IMR-90 (cell line): ENCODE measurements at regions not wholly inside any gene's neighbourhood (a gene's known extent, or its start where the extent isn't known, plus 50 kb on each side); places are given as distances from the start of the nearest gene placed in this dataset.

ENCODE experiments used
- ATAC-seq: fragments of 200-7000 bp; cut with Tn5 transposase; 2 replicates; pipeline ENCODE4 v1.9.1; 2020; ENCODE audit warnings: low read depth, mild to moderate bottlenecking, moderate library complexity
- BruUV-seq: library from RNA; stranded (reverse); fragments of 400-500 nt; replicated peaks from 2 replicates; lab custom pipeline; 2021; lab: Mats Ljungman, UMichigan
- CTCF ChIA-PET: fragments of 300-600 bp; formaldehyde crosslinking; extraction: SDS; loops from one replicate; lab custom pipeline; 2021; ENCODE audit warnings: antibody characterized with exemption; lab: Yijun Ruan, JAX
- POLR2A ChIA-PET: fragments of 300-600 bp; sonication (Branson Sonifier 250); formaldehyde crosslinking; loops from one replicate; lab custom pipeline; 2022; ENCODE audit warnings: antibody characterized with exemption; ENCODE audit not compliant: unreplicated experiment; lab: Charles Lee
- DNase-seq: peaks from one replicate; pipeline ENCODE4 v3.0.0; 2013
- H2AFZ ChIP-seq: replicated peaks from 2 replicates; pipeline ENCODE3; 2013; ENCODE audit warnings: low read length, mild to moderate bottlenecking; ENCODE audit not compliant: poor library complexity
- H2AK5ac ChIP-seq: 2 replicates; pipeline ENCODE4 v1.6.1; 2013; ENCODE audit warnings: low read depth, low read length, inconsistent platforms
- H2AK9ac ChIP-seq: replicated peaks from 2 replicates; pipeline ENCODE3; 2013; ENCODE audit warnings: mild to moderate bottlenecking, low read depth, low read length, moderate library complexity; ENCODE audit not compliant: poor library complexity
- H2BK120ac ChIP-seq: 2 replicates; pipeline ENCODE4 v1.6.1; 2013; ENCODE audit warnings: low read depth, low read length, inconsistent platforms
- H2BK15ac ChIP-seq: 3 replicates; pipeline ENCODE4 v1.6.1; 2013; ENCODE audit warnings: low read depth, low read length, inconsistent platforms
- H2BK20ac ChIP-seq: 2 replicates; pipeline ENCODE4 v1.6.1; 2013; ENCODE audit warnings: low read depth, mild to moderate bottlenecking, inconsistent platforms, low read length, moderate library complexity
- H2BK5ac ChIP-seq: 2 replicates; pipeline ENCODE4 v1.6.1; 2013; ENCODE audit warnings: mild to moderate bottlenecking, low read depth, low read length, inconsistent platforms; ENCODE audit not compliant: poor library complexity, severe bottlenecking
- H3K14ac ChIP-seq: replicated peaks from 2 replicates; pipeline ENCODE4 v1.6.1; 2013; ENCODE audit warnings: low read depth, low read length, inconsistent platforms
- H3K18ac ChIP-seq: 2 replicates; pipeline ENCODE4 v1.6.1; 2013; ENCODE audit warnings: low read depth, low read length, control low read depth
- H3K23ac ChIP-seq: 2 replicates; pipeline ENCODE4 v1.6.1; 2013; ENCODE audit warnings: low read depth, low read length, inconsistent platforms
- H3K27ac ChIP-seq: 2 replicates; pipeline ENCODE4 v1.5.1; 2013; ENCODE audit warnings: mild to moderate bottlenecking, control low read depth, low read length; ENCODE audit not compliant: insufficient read depth
- H3K27me3 ChIP-seq: 2 replicates; pipeline ENCODE4 v1.6.1; 2013; ENCODE audit warnings: low read length; ENCODE audit not compliant: control insufficient read depth, insufficient read depth
- H3K36me3 ChIP-seq: 2 replicates; pipeline ENCODE4 v1.6.1; 2013; ENCODE audit warnings: low read length, mixed read lengths; ENCODE audit not compliant: control insufficient read depth, insufficient read depth
- H3K4ac ChIP-seq: 2 replicates; pipeline ENCODE4 v1.6.1; 2013; ENCODE audit warnings: low read depth, low read length, inconsistent platforms
- H3K4me1 ChIP-seq: 2 replicates; pipeline ENCODE4 v1.6.1; 2013; ENCODE audit warnings: low read length, mixed read lengths; ENCODE audit not compliant: control insufficient read depth, insufficient read depth
- H3K4me2 ChIP-seq: 2 replicates; pipeline ENCODE4 v1.6.1; 2013; ENCODE audit warnings: low read depth, mild to moderate bottlenecking, control low read depth, low read length, moderate library complexity
- H3K4me3 ChIP-seq: 2 replicates; pipeline ENCODE4 v1.5.1; 2013; ENCODE audit warnings: low read depth, mild to moderate bottlenecking, control low read depth, low read length, moderate library complexity; ENCODE audit not compliant: insufficient read depth
- H3K56ac ChIP-seq: 2 replicates; pipeline ENCODE4 v1.6.1; 2013; ENCODE audit warnings: low read length, inconsistent platforms; ENCODE audit not compliant: insufficient read depth; ENCODE audit errors: extremely low read depth
- H3K79me1 ChIP-seq, 2 experiments: 2 replicates each; pipeline ENCODE4 v1.6.1; 2013; ENCODE audit warnings: low read length in 2 of 2, inconsistent platforms in 1 of 2, low read depth in 1 of 2
- H3K9ac ChIP-seq: 2 replicates; pipeline ENCODE4 v1.6.1; 2013; ENCODE audit warnings: low read depth, low read length, control low read depth
- H3K9me1 ChIP-seq: 2 replicates; pipeline ENCODE4 v1.6.1; 2013; ENCODE audit warnings: low read length, inconsistent platforms; ENCODE audit not compliant: insufficient read depth
- H3K9me3 ChIP-seq: 2 replicates; pipeline ENCODE4 v1.6.1; 2013; ENCODE audit warnings: low read length; ENCODE audit not compliant: control insufficient read depth, insufficient read depth
- H4K20me1 ChIP-seq: 2 replicates; pipeline ENCODE4 v1.6.1; 2013; ENCODE audit warnings: low read length, inconsistent platforms; ENCODE audit not compliant: insufficient read depth
- H4K5ac ChIP-seq: 2 replicates; pipeline ENCODE4 v1.6.1; 2013; ENCODE audit warnings: mild to moderate bottlenecking, low read depth, low read length, control low read depth
- H4K8ac ChIP-seq, 2 experiments: 2 replicates each; pipeline ENCODE4 v1.6.1; 2013; ENCODE audit warnings: low read depth in 2 of 2, low read length in 2 of 2, control low read depth in 1 of 2, inconsistent platforms in 1 of 2
- H4K91ac ChIP-seq: 2 replicates; pipeline ENCODE4 v1.6.1; 2013; ENCODE audit warnings: low read depth, low read length, inconsistent platforms; ENCODE audit not compliant: insufficient read depth
- BHLHE40 ChIP-seq: fragments of 150-350 bp; IDR thresholded peaks from 2 replicates; pipeline ENCODE4 v1.6.1; 2016; ENCODE audit warnings: mild to moderate bottlenecking, low read depth, low read length
- CEBPB ChIP-seq: IDR thresholded peaks from 2 replicates; pipeline ENCODE4 v1.6.1; 2012; ENCODE audit warnings: low read depth, low read length, improper control_type of control experiment
- ELK1 ChIP-seq: fragments of 150-350 bp; IDR thresholded peaks from 2 replicates; pipeline ENCODE4 v1.6.1; 2016; ENCODE audit warnings: low read depth, mild to moderate bottlenecking, low read length, moderate library complexity, borderline replicate concordance
- FOS ChIP-seq: fragments of 150-350 bp; IDR thresholded peaks from 2 replicates; pipeline ENCODE4 v1.6.1; 2016; ENCODE audit warnings: low read depth, low read length
- MAFK ChIP-seq: IDR thresholded peaks from 2 replicates; pipeline ENCODE4 v1.6.1; 2012; ENCODE audit warnings: low read depth, low read length, improper control_type of control experiment
- RAD21 ChIP-seq: IDR thresholded peaks from 2 replicates; pipeline ENCODE4 v1.6.1; 2012; ENCODE audit warnings: low read length, improper control_type of control experiment
- RCOR1 ChIP-seq: IDR thresholded peaks from 2 replicates; pipeline ENCODE4 v1.6.1; 2012; ENCODE audit warnings: mild to moderate bottlenecking, low read length, improper control_type of control experiment; ENCODE audit not compliant: insufficient replicate concordance
- RFX5 ChIP-seq: IDR thresholded peaks from 2 replicates; pipeline ENCODE4 v1.8.0; 2012; ENCODE audit warnings: low read depth, mild to moderate bottlenecking, low read length, moderate library complexity
- USF2 ChIP-seq: fragments of 150-350 bp; IDR thresholded peaks from 2 replicates; pipeline ENCODE4 v1.6.1; 2017; ENCODE audit warnings: mild to moderate bottlenecking, antibody characterized with exemption, low read length, low read depth
- WGBS, 2 experiments: methylation state at CpG; one replicate each; pipeline versions ENCODE4 v1.1.5 to v1.1.7; 2013; ENCODE audit warnings: missing lambda C conversion rate in 2 of 2; ENCODE audit not compliant: insufficient read length in 1 of 2; ENCODE audit errors: extremely low coverage in 2 of 2; 5-methylcytosine and 5-hydroxymethylcytosine counted together
- dilution Hi-C: fragments of 300-500 bp; cut with HindIII; formaldehyde crosslinking; loops from one replicate; pipeline ENCODE4 v1.14.3; 2018; ENCODE audit warnings: low sequenced_read_pairs; ENCODE audit not compliant: unreplicated experiment
- in situ Hi-C: fragments of 300-500 bp; cut with MboI; formaldehyde crosslinking; loops from 3 replicates; pipeline ENCODE4 v1.14.3; 2019; ENCODE audit warnings: low sequenced_read_pairs, inconsistent platforms, mixed read lengths
- intact Hi-C: fragments of 100-400 bp; cut with micrococcal nuclease; formaldehyde crosslinking; loops from 2 replicates; pipeline ENCODE4 v1.10.0; 2022

GRCh38 chr1:66455446-66455845 lies 78.5 kb upstream of the SGIP1 start:
- no peaks in the 10 kb centered on the region for H3K36me3 ChIP-seq
- no peak overlapping the region for H3K4me3 ChIP-seq
- H2AK9ac ChIP-seq = no peak overlapping the region
- no peak overlapping the region for H2BK120ac ChIP-seq
- POLR2A ChIA-PET = no interaction called here
- H3K4me1 ChIP-seq = no peaks in the 10 kb centered on the region
- no peaks in the 10 kb centered on the region for H3K9me1 ChIP-seq
- in situ Hi-C loops = no loop called here
- H2AK5ac ChIP-seq = no peak overlapping the region
- no peak overlapping the region for H3K23ac ChIP-seq
- H4K5ac ChIP-seq = no peak overlapping the region
- H3K56ac ChIP-seq = no peak overlapping the region
- WGBS, 2 experiments = no CpG with 5 or more reads among the region's 2 CpGs
- H2BK5ac ChIP-seq = no peak overlapping the region
- ATAC-seq = no peak
- CTCF ChIA-PET = no interaction called here
- H3K9me3 ChIP-seq = no peaks in the 10 kb centered on the region
- H3K4ac ChIP-seq = no peak overlapping the region
- no peak overlapping the region for H3K27ac ChIP-seq
- H4K20me1 ChIP-seq = no peaks in the 10 kb centered on the region
- no TSS peak for BruUV-seq
- no peak for TF ChIP-seq MAFK
- no peak for TF ChIP-seq CEBPB
- TF ChIP-seq USF2 = no peak
- TF ChIP-seq FOS = no peak
- no peak for TF ChIP-seq BHLHE40
- TF ChIP-seq RFX5 = no peak
- TF ChIP-seq RAD21 = no peak
- TF ChIP-seq ELK1 = no peak
- TF ChIP-seq RCOR1 = no peak
- no peak overlapping the region for H2BK20ac ChIP-seq
- no peaks in the 10 kb centered on the region for H3K79me1 ChIP-seq
- H4K91ac ChIP-seq = no peak overlapping the region
- H3K14ac ChIP-seq = no peak overlapping the region
- no peaks in the 10 kb centered on the region for H3K27me3 ChIP-seq
- dilution Hi-C loops = no loop called here
- DNase-seq = no peak
- no peak overlapping the region for H3K4me2 ChIP-seq
- no peak overlapping the region for H3K9ac ChIP-seq
- H2BK15ac ChIP-seq = no peak overlapping the region
- H3K18ac ChIP-seq = no peak overlapping the region
- H2AFZ ChIP-seq = no peak overlapping the region
- intact Hi-C loops = no loop called here
- no peak overlapping the region for H4K8ac ChIP-seq
